Coronary artery (tissue), 2 donors: ENCODE measurements at regions not wholly inside any gene's neighbourhood (a gene's known extent, or its start where the extent isn't known, plus 50 kb on each side); places are given as distances from the start of the nearest gene placed in this dataset.

Experiments
- DNase-seq: peaks from one replicate; pipeline ENCODE4 v3.0.0-alpha.2; 2017; ENCODE audit warnings: low spot score
- H3K27ac ChIP-seq, 2 donors: fragments of 200-600 bp; sonication (generic); one replicate each; pipeline ENCODE4 v1.5.1; 2016 to 2019
- H3K4me3 ChIP-seq: fragments of 200-600 bp; sonication (generic); 2 replicates; pipeline ENCODE4 v1.5.1; 2016; ENCODE audit warnings: mild to moderate bottlenecking, moderate library complexity
- TF ChIP-seq, protein P1 (sequence below): fragments of 200-600 bp; sonication (generic); IDR thresholded peaks from one replicate; pipeline ENCODE4 v1.5.1; 2019; ENCODE audit warnings: antibody characterized with exemption

DNA sequence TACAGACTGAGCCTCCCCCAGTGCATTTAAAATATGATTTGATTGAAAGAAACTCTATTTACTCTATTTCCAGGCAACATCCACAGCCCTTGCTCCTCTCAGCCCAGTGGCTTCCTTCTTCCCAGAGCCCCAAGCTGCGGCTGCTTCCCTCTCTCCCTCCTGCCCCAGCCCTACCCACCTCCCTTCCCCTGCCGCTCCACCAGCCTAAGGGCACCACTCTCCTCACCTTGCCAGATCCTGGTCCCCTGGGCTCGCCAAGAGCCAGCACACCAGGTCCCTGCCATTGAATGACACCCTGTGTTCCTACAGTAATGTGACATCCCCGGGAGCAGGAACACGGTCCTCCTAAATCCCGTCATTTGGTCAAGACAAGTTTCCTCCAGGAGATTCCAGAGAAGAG lies 236.0 kb downstream of the RBFOX3 start:
- H3K27ac ChIP-seq, result no peak overlapping the region
- H3K4me3 ChIP-seq, result no peak overlapping the region
- DNase-seq, result no peak
- TF ChIP-seq, protein P1, sequence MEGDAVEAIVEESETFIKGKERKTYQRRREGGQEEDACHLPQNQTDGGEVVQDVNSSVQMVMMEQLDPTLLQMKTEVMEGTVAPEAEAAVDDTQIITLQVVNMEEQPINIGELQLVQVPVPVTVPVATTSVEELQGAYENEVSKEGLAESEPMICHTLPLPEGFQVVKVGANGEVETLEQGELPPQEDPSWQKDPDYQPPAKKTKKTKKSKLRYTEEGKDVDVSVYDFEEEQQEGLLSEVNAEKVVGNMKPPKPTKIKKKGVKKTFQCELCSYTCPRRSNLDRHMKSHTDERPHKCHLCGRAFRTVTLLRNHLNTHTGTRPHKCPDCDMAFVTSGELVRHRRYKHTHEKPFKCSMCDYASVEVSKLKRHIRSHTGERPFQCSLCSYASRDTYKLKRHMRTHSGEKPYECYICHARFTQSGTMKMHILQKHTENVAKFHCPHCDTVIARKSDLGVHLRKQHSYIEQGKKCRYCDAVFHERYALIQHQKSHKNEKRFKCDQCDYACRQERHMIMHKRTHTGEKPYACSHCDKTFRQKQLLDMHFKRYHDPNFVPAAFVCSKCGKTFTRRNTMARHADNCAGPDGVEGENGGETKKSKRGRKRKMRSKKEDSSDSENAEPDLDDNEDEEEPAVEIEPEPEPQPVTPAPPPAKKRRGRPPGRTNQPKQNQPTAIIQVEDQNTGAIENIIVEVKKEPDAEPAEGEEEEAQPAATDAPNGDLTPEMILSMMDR, result no peak

DNA sequence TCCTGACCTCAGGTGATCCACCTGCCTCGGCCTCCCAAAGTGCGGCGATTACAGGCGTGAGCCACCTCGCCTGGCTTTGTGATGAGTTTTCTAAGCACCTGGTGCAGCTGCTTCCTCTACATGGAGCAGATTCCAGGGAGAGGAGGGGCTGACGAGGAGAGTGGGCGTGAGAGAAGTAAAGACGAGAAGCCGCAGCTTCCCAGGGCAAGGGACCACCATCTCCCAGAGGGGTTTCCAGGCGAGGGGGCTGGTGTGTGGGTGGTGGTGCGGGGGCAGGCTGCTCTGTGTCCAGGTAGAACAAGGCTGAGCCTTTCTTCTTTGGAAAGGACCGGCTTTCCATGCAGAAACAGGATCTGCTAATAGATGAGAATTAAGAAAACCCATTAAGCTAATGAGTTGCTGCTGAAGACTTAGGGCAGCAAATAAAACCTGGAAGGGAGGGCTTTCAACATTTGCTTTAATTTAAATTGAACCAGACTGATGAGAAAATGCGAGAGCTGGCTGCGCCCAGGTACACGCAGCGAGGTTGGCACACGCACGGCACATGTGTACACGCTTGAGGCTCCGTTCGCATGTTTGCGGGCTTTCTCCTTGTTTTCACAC lies 236.7 kb downstream of the RBFOX3 start:
- Histone ChIP-seq H3K4me3 (no peak overlapping the region), H3K27ac (no peak overlapping the region)
- TF ChIP-seq, protein P1, result no peak
- DNase-seq, result no peak

DNA sequence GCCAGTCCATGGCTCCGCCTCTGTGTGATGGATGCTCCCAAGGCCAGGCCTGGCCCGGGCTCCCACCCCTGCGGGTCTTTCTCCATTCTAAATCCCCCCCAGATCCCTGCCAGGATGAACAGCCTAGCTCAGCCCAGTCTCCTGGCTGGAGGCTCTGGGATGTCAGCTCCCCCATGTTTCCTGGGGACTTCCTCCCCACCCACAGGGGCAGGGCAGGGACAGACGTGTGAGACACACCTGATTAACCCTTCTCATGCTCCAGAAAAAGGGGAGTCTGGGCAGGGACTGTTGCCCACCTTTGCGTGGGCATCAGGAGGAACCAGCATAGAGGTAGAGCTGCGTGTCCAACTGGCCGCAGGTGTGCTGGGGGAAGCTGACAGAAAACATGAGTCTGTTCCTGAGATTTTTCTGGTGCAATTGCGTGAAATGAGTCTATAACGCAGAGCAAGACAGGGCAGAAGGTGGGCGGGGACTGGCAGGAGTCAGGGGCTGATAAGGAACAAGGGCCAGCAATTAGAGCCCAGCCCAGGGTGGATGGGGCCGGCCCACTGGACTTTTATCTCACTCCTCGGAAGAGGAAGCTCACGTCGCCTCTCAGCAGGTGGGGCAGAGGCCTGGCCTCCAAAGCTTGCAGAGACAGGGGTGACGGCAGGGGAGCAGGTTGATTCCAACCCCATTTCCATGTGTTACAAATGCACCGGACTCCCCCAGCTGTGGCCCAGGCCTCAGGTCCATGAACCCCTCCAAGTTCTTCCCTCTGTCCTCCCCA lies 238.2 kb downstream of the RBFOX3 start:
- TF ChIP-seq, protein P1, result no peak
- no peak for DNase-seq
- no peak overlapping the region for H3K27ac ChIP-seq
- H3K4me3 ChIP-seq, result no peak overlapping the region

DNA sequence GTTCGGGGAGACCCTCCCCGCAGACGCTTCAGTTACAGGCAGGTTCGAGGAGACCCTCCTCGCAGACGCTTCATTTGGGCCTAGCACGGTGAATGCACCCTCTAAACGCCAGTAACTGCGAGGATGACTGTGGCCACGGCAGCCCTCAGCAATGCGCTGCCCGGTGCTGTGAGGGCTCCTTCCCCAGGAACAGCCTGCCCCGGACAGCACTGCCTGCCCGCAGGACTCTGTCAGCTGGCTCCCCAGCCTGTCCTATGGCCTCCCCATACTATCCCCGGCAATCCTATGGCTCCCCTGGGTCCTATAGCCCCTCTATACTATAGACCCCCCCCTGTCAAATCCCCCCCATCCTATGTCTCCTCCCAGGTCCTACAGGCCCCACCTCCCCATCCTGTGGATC lies 238.9 kb downstream of the RBFOX3 start:
- no peak for DNase-seq
- TF ChIP-seq, protein P1, result no peak
- no peak overlapping the region for H3K4me3 ChIP-seq
- no peak overlapping the region for H3K27ac ChIP-seq

DNA sequence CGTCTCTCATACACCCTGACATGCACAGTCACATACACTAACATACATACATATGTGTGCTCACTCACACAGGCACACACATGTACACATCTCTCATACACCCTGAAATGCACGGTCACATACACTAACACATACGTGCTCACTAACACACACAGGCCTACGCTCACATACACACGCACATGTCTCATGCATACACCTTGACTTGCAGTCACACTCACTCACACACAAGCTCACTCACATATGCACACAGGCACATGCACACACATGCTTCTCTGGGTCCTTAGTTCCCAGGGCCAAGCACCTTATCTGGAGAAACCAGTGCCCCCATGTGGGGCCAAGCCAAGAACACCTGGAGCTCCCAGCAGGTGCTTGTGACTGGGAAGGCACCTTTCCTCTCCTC lies 240.3 kb downstream of the RBFOX3 start:
- TF ChIP-seq, protein P1, result no peak
- no peak for DNase-seq
- no peak overlapping the region for H3K27ac ChIP-seq
- H3K4me3 ChIP-seq, result no peak overlapping the region

DNA sequence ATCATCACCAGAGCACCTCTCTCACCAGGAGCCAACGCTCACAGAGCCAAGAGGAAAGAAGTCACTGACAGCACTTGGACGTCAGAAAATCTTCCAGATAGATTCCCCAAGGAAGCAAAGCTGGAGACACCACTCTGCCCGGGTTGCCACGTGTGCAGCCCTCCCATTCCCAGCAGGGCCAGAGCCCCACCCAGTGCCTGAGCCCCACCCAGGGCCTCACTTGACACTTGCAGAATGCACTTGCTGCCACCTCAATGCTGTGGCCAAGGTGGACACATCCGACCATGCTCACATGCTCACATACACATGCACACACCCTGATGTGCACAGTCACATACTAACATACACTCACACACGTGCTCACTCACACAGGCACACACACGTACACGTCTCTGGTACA lies 240.7 kb downstream of the RBFOX3 start:
- no peak for DNase-seq
- no peak overlapping the region for H3K27ac ChIP-seq
- TF ChIP-seq, protein P1, result no peak
- no peak overlapping the region for H3K4me3 ChIP-seq

DNA sequence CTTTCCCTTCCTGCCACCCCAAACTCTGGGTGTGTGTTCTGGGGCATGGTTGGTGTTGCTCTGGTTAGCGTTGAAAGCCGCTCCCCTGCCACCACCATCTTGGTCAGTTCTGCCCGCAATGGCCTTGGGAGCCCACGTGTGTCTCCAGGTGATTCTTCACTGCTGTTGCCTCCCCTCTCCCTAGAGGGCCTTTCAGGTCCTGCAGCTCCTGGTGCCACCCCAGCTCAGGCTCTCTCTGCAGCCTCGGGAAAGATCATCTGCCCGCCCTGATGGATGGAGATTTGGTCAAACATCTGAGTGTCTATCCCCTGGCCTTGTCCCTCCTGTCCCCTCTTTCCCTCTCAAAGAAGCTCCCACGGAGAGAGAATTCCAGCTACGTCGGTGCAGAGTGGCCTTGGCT lies 241.3 kb downstream of the RBFOX3 start:
- TF ChIP-seq, protein P1, result no peak
- DNase-seq, result no peak
- H3K27ac ChIP-seq, result no peak overlapping the region

More for the DNA sequence above, 241.3 kb downstream of the RBFOX3 start:
- no peak overlapping the region for H3K4me3 ChIP-seq
